OCI-LY3 (cell line): ENCODE measurements at regions not wholly inside any gene's neighbourhood (a gene's known extent, or its start where the extent isn't known, plus 50 kb on each side); places are given as distances from the start of the nearest gene placed in this dataset.

Experiments used
- EZH2phosphoT487 ChIP-seq: fragments of 200-600 bp; shearing (Covaris generic); IDR thresholded peaks from 2 replicates; pipeline ENCODE4 v1.6.1; 2018; ENCODE audit warnings: antibody characterized with exemption, mixed run types, low read depth
- TF ChIP-seq, protein P1 (sequence below): fragments of 200-600, 300-600 bp; sonication (generic); IDR thresholded peaks from 2 replicates; pipeline ENCODE4 v1.5.1; 2014; ENCODE audit warnings: antibody characterized with exemption, low read length, low read depth

DNA sequence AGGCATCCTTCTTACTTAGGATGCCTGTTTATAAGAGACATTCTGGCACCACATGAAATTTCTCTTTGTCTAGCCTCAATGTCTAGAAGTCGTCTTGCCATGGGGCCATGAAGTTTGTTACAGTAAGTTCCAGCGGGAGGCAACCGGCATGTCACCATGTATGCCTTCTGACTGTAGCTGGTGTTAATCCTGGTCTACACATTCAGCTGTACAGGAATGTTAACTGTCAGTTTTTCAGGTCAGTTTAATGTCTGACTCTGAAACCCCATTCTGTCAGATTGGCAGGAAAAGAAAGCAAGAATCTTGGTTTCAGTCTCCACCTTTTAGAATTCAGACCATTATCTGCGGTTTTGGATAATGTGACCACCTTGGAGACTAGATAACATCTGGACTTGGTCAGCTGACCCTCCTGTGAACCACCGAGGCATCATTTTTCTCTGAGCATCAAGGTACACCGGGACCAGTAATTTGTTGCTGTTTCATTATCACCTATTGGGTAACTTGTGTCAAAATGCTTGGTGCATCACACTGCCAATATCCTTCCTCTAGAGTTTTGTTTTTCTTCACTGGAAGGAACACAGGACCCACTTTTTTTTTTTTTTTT is 228.7 kb downstream of the DOK5 start:
- no peak for TF ChIP-seq EZH2phosphoT487
- TF ChIP-seq, protein P1, sequence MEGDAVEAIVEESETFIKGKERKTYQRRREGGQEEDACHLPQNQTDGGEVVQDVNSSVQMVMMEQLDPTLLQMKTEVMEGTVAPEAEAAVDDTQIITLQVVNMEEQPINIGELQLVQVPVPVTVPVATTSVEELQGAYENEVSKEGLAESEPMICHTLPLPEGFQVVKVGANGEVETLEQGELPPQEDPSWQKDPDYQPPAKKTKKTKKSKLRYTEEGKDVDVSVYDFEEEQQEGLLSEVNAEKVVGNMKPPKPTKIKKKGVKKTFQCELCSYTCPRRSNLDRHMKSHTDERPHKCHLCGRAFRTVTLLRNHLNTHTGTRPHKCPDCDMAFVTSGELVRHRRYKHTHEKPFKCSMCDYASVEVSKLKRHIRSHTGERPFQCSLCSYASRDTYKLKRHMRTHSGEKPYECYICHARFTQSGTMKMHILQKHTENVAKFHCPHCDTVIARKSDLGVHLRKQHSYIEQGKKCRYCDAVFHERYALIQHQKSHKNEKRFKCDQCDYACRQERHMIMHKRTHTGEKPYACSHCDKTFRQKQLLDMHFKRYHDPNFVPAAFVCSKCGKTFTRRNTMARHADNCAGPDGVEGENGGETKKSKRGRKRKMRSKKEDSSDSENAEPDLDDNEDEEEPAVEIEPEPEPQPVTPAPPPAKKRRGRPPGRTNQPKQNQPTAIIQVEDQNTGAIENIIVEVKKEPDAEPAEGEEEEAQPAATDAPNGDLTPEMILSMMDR = no peak
